ENCODE measurements at regions not wholly inside any gene's neighbourhood (a gene's known extent, or its start where the extent isn't known, plus 50 kb on each side); places are given as distances from the start of the nearest gene placed in this dataset.

DNA sequence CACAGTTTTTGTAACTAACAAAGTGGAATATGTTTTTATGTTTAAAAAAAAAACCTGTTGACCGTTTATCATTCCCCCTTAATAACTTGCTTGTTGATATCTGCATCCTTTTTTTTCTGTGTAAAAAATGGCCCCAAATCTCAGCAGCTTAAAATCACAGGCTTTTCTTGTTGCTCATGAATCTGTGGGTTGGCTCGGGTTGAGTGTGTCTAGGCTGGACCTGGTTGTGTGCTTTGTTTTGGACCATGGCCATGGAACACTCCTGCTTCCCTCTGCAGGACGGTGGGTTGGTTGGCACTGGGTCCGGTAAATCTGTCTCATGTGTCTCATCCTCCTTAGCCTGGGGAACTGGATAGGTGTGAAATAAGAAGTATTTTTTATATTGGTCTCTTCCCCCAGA, 139.0 kb upstream of the LINC00305 start:
- ChIA-PET POLR2A (no interaction called here), CTCF (no interaction called here)
- TF ChIP-seq, protein P1, sequence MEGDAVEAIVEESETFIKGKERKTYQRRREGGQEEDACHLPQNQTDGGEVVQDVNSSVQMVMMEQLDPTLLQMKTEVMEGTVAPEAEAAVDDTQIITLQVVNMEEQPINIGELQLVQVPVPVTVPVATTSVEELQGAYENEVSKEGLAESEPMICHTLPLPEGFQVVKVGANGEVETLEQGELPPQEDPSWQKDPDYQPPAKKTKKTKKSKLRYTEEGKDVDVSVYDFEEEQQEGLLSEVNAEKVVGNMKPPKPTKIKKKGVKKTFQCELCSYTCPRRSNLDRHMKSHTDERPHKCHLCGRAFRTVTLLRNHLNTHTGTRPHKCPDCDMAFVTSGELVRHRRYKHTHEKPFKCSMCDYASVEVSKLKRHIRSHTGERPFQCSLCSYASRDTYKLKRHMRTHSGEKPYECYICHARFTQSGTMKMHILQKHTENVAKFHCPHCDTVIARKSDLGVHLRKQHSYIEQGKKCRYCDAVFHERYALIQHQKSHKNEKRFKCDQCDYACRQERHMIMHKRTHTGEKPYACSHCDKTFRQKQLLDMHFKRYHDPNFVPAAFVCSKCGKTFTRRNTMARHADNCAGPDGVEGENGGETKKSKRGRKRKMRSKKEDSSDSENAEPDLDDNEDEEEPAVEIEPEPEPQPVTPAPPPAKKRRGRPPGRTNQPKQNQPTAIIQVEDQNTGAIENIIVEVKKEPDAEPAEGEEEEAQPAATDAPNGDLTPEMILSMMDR (IDR thresholded peaks at IDR 0.05; ENCODE audit: low read depth, low read length) = no peak
- DNase-seq (ENCODE audit: low read depth, low spot score) = no peak
- H3K27me3 ChIP-seq (ENCODE audit: control insufficient read depth, insufficient read depth, low read length) = no peaks in the 10 kb centered on the region
- H3K27ac ChIP-seq (ENCODE audit: low read depth, low read length) = no peak overlapping the region
- peaks cover 20% of the 10 kb centered on the region for H3K9me3 ChIP-seq (ENCODE audit: control insufficient read depth, insufficient read depth, low read length)
- H3K4me3 ChIP-seq (ENCODE audit: low read depth, low read length) = no peak overlapping the region

DNA sequence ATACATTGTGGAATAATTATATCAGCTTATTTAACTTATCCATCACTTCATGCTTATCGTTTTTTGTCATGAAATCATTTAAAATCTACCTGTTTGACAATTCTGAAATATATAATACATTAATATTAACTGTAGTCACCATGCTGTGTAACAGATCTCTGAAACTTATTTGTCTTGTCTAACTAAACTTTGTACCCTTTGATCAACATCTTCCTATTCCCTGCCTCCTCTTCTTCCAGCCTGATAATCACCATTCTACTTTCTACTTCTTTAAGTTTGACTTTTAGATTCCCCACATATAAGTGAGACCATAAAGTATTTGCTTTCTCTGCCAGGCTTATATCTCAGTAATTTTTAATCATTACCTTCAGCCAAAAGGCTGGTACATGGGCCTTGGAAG, 134.2 kb upstream of the LINC00305 start:
- no peak for DNase-seq (ENCODE audit: low read depth, low spot score)
- H3K27ac ChIP-seq (ENCODE audit: low read depth, low read length) = no peak overlapping the region
- TF ChIP-seq, protein P1 (IDR thresholded peaks at IDR 0.05; ENCODE audit: low read depth, low read length) = no peak
- H3K27me3 ChIP-seq (ENCODE audit: control insufficient read depth, insufficient read depth, low read length) = no peaks in the 10 kb centered on the region
- ChIA-PET CTCF (no interaction called here), POLR2A (no interaction called here)
- H3K4me3 ChIP-seq (ENCODE audit: low read depth, low read length) = no peak overlapping the region
- H3K9me3 ChIP-seq (ENCODE audit: control insufficient read depth, insufficient read depth, low read length) = peaks cover 16% of the 10 kb centered on the region

DNA sequence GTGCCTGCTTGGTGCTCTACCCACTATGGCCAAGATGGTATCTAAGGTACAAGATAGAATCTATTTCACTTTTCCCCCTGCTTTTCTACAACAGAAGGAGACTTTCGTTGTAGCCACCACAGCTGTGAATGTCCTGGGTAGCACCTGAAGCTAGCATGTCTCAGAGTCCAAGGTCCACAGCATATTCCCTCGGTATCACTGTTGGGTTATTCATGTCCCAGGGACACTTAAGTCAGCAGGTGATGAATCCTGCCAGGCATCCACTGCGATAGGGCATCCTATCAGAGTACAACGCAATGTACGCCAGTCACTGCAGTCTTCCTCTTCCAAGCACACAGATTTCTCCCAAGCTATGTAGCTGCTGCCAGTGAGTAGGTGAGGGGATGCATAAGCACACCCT, 129.1 kb upstream of the LINC00305 start:
- H3K9me3 ChIP-seq (ENCODE audit: control insufficient read depth, insufficient read depth, low read length) = peaks cover 20% of the 10 kb centered on the region
- DNase-seq (ENCODE audit: low read depth, low spot score) = no peak
- ChIA-PET POLR2A (no interaction called here), CTCF (no interaction called here)
- H3K4me3 ChIP-seq (ENCODE audit: low read depth, low read length) = no peak overlapping the region
- H3K27me3 ChIP-seq (ENCODE audit: control insufficient read depth, insufficient read depth, low read length) = no peaks in the 10 kb centered on the region
- TF ChIP-seq, protein P1 (IDR thresholded peaks at IDR 0.05; ENCODE audit: low read depth, low read length) = no peak
- no peak overlapping the region for H3K27ac ChIP-seq (ENCODE audit: low read depth, low read length)

- Histone ChIP-seq H3K27me3 (ENCODE audit: control insufficient read depth, insufficient read depth, low read length) (no peaks in the 10 kb centered on the region), H3K4me3 (ENCODE audit: low read depth, low read length) (no peak overlapping the region), H3K9me3 (ENCODE audit: control insufficient read depth, insufficient read depth, low read length) (peaks cover 25% of the 10 kb centered on the region), H3K27ac (ENCODE audit: low read depth, low read length) (no peak overlapping the region)
- TF ChIP-seq, protein P1 (IDR thresholded peaks at IDR 0.05; ENCODE audit: low read depth, low read length) = no peak
- no peak for DNase-seq (ENCODE audit: low read depth, low spot score)
- ChIA-PET CTCF (no interaction called here), POLR2A (no interaction called here)
Observed at GRCh38 chr18:64276311-64277090, 127.6 kb upstream of the LINC00305 start.

GRCh38 chr18:64275593-64276300, 126.9 kb upstream of the LINC00305 start:
- ChIA-PET POLR2A (no interaction called here), CTCF (no interaction called here)
- TF ChIP-seq, protein P1 (IDR thresholded peaks at IDR 0.05; ENCODE audit: low read depth, low read length) = no peak
- no peak for DNase-seq (ENCODE audit: low read depth, low spot score)
- H3K27ac ChIP-seq (ENCODE audit: low read depth, low read length) = no peak overlapping the region
- H3K27me3 ChIP-seq (ENCODE audit: control insufficient read depth, insufficient read depth, low read length) = no peaks in the 10 kb centered on the region
- H3K9me3 ChIP-seq (ENCODE audit: control insufficient read depth, insufficient read depth, low read length) = peaks cover 20% of the 10 kb centered on the region
- no peak overlapping the region for H3K4me3 ChIP-seq (ENCODE audit: low read depth, low read length)
